ENCODE measurements at regions not wholly inside any gene's neighbourhood (a gene's known extent, or its start where the extent isn't known, plus 50 kb on each side); places are given as distances from the start of the nearest gene placed in this dataset.

DNA sequence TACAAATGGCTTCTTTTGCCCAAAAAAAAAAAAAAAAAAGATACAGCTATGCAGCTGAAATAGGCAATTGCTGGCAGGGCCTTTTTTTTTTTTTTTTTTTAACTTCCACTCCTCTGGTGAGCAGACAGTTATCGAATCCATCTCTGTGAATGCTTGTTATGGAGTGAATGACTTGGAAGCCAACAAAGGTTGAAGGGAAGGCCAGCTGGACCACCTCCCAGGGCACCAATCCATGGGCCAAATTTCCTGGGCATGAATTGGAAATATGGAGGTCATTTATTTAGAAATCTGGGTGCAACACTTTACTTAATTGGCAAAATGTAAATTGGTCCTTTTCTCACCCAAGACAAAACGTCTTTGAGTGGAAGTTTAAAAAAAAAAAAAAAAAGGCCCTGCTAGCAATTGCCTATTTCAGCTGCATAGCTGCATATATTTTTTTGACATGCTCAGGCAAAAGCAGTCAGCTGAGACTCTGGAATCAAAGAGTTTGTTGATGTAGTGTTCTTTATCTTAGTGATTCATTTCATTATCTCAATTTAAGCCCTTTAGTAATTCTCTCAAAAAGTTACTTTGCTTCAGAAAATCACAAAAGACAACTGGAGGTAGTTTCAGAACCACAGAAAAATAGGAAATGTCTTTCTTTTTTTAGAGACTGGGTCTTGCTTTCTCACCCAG is 392.2 kb upstream of the KLF4 start:
- TF ChIP-seq, protein P1, sequence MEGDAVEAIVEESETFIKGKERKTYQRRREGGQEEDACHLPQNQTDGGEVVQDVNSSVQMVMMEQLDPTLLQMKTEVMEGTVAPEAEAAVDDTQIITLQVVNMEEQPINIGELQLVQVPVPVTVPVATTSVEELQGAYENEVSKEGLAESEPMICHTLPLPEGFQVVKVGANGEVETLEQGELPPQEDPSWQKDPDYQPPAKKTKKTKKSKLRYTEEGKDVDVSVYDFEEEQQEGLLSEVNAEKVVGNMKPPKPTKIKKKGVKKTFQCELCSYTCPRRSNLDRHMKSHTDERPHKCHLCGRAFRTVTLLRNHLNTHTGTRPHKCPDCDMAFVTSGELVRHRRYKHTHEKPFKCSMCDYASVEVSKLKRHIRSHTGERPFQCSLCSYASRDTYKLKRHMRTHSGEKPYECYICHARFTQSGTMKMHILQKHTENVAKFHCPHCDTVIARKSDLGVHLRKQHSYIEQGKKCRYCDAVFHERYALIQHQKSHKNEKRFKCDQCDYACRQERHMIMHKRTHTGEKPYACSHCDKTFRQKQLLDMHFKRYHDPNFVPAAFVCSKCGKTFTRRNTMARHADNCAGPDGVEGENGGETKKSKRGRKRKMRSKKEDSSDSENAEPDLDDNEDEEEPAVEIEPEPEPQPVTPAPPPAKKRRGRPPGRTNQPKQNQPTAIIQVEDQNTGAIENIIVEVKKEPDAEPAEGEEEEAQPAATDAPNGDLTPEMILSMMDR (IDR thresholded peaks at IDR 0.05): no peak
- TF ChIP-seq POLR2AphosphoS5 (IDR thresholded peaks at IDR 0.05): no peak
- no peak for TF ChIP-seq EP300 (IDR thresholded peaks at IDR 0.05)
